ENCODE measurements at regions not wholly inside any gene's neighbourhood (a gene's known extent, or its start where the extent isn't known, plus 50 kb on each side); places are given as distances from the start of the nearest gene placed in this dataset.
A peak's percentile ranks its signal among the peaks of the same experiment; 100 is the strongest.

DNA sequence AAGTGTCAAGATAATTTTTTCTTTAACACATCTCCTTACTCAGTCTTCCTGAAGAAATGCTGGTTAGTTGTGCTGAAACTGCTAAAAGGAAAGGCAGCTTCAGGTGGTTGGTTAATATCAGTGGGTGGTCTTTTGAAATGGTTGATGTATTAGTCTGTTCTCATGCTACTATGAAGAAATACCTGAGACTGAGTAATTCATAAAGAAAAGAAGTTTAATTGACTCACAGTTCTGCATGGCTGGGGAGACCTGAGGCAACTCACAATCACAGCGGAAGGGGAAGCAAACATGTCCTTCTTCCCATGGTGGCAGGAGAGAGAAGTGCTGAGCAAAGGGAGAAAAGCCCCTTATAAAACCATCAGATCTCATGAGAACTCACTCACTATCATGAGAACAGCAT, 125.9 kb upstream of the CYRIA start:
- Histone ChIP-seq H2AFZ (peak overlapping the region; percentile 53; the same call in 1 of the 2 replicates), H3F3A (replicated peaks; ENCODE audit: low read depth) (no peaks in the 10 kb centered on the region), H3K27me3 (ENCODE audit: insufficient read depth) (no peaks in the 10 kb centered on the region), H3K27ac (ENCODE audit: low read depth) (no peak overlapping the region), H3K4me1 (ENCODE audit: insufficient read depth) (peaks cover 7% of the 10 kb centered on the region), H3K36me3 (ENCODE audit: insufficient read depth) (no peaks in the 10 kb centered on the region), H4K20me1 (replicated peaks; ENCODE audit: insufficient read depth) (no peaks in the 10 kb centered on the region), H3K79me2 (replicated peaks; ENCODE audit: insufficient read depth) (no peaks in the 10 kb centered on the region), H3K4me2 (no peak overlapping the region), H3K9me2 (ENCODE audit: insufficient read depth) (no peaks in the 10 kb centered on the region), H3K4me3 (no peak overlapping the region)
- TF ChIP-seq ZNF331 (CRISPR knock-in tag; IDR thresholded peaks at IDR 0.05; ENCODE audit: low read depth): no peak
- TF ChIP-seq JUNB (IDR thresholded peaks at IDR 0.05; ENCODE audit: unreplicated experiment): no peak
- Mint-ChIP-seq H3K27me3 (ENCODE audit: insufficient read depth, low read depth, poor library complexity) (peaks cover 12% of the 10 kb centered on the region), H3K9me3 (peaks cover 6% of the 10 kb centered on the region; the same call in 1 of the 3 replicates), H3K27ac (no peak overlapping the region), H3K4me3 (no peak overlapping the region), H3K4me1 (peaks cover 9% of the 10 kb centered on the region), H3K36me3 (ENCODE audit: low read depth) (peaks cover 5% of the 10 kb centered on the region; the same call in 1 of the 3 replicates)
- DNase-seq (ENCODE audit: low spot score) (no peak), ATAC-seq (no peak)

DNA sequence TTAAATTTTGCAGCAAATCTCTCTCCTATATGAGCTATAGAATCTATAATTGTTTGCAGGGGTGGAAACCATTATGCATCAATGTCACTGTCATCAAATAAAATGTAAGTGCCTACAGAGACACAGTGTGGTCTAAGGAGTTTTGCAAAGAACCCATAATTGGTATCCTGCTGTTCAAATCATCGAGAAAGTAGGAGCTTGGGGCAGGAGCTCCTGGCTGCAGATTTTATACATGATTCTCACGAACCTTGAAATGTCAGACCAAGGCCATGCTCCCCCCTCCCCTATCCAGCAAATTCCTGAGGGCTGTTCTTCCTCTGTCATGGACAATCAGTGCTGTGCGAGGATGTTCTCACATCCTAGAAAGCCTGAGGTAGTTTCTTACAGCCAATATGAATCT, 119.5 kb upstream of the CYRIA start:
- Histone ChIP-seq H3K4me3 (no peak overlapping the region), H3K9me2 (ENCODE audit: insufficient read depth) (no peaks in the 10 kb centered on the region; the same call in 1 of the 2 replicates), H3K79me2 (replicated peaks; ENCODE audit: insufficient read depth) (no peaks in the 10 kb centered on the region), H2AFZ (peak overlapping the region; percentile 28; the same call in 1 of the 2 replicates), H3K4me2 (no peak overlapping the region), H3K27me3 (ENCODE audit: insufficient read depth) (no peaks in the 10 kb centered on the region), H3K27ac (ENCODE audit: low read depth) (no peak overlapping the region), H3F3A (replicated peaks; ENCODE audit: low read depth) (no peaks in the 10 kb centered on the region), H3K4me1 (ENCODE audit: insufficient read depth) (no peaks in the 10 kb centered on the region), H4K20me1 (replicated peaks; ENCODE audit: insufficient read depth) (no peaks in the 10 kb centered on the region), H3K36me3 (ENCODE audit: insufficient read depth) (no peaks in the 10 kb centered on the region)
- Mint-ChIP-seq H3K27ac (no peak overlapping the region), H3K27me3 (ENCODE audit: insufficient read depth, low read depth, poor library complexity) (peaks cover 8% of the 10 kb centered on the region), H3K9me3 (peaks cover 8% of the 10 kb centered on the region), H3K4me3 (no peak overlapping the region), H3K4me1 (peaks cover 14% of the 10 kb centered on the region), H3K36me3 (ENCODE audit: low read depth) (peaks cover 2% of the 10 kb centered on the region; the same call in 1 of the 3 replicates)
- no peak for TF ChIP-seq POLR2AphosphoS5 (IDR thresholded peaks at IDR 0.05; ENCODE audit: low read depth)
- TF ChIP-seq, protein P1, sequence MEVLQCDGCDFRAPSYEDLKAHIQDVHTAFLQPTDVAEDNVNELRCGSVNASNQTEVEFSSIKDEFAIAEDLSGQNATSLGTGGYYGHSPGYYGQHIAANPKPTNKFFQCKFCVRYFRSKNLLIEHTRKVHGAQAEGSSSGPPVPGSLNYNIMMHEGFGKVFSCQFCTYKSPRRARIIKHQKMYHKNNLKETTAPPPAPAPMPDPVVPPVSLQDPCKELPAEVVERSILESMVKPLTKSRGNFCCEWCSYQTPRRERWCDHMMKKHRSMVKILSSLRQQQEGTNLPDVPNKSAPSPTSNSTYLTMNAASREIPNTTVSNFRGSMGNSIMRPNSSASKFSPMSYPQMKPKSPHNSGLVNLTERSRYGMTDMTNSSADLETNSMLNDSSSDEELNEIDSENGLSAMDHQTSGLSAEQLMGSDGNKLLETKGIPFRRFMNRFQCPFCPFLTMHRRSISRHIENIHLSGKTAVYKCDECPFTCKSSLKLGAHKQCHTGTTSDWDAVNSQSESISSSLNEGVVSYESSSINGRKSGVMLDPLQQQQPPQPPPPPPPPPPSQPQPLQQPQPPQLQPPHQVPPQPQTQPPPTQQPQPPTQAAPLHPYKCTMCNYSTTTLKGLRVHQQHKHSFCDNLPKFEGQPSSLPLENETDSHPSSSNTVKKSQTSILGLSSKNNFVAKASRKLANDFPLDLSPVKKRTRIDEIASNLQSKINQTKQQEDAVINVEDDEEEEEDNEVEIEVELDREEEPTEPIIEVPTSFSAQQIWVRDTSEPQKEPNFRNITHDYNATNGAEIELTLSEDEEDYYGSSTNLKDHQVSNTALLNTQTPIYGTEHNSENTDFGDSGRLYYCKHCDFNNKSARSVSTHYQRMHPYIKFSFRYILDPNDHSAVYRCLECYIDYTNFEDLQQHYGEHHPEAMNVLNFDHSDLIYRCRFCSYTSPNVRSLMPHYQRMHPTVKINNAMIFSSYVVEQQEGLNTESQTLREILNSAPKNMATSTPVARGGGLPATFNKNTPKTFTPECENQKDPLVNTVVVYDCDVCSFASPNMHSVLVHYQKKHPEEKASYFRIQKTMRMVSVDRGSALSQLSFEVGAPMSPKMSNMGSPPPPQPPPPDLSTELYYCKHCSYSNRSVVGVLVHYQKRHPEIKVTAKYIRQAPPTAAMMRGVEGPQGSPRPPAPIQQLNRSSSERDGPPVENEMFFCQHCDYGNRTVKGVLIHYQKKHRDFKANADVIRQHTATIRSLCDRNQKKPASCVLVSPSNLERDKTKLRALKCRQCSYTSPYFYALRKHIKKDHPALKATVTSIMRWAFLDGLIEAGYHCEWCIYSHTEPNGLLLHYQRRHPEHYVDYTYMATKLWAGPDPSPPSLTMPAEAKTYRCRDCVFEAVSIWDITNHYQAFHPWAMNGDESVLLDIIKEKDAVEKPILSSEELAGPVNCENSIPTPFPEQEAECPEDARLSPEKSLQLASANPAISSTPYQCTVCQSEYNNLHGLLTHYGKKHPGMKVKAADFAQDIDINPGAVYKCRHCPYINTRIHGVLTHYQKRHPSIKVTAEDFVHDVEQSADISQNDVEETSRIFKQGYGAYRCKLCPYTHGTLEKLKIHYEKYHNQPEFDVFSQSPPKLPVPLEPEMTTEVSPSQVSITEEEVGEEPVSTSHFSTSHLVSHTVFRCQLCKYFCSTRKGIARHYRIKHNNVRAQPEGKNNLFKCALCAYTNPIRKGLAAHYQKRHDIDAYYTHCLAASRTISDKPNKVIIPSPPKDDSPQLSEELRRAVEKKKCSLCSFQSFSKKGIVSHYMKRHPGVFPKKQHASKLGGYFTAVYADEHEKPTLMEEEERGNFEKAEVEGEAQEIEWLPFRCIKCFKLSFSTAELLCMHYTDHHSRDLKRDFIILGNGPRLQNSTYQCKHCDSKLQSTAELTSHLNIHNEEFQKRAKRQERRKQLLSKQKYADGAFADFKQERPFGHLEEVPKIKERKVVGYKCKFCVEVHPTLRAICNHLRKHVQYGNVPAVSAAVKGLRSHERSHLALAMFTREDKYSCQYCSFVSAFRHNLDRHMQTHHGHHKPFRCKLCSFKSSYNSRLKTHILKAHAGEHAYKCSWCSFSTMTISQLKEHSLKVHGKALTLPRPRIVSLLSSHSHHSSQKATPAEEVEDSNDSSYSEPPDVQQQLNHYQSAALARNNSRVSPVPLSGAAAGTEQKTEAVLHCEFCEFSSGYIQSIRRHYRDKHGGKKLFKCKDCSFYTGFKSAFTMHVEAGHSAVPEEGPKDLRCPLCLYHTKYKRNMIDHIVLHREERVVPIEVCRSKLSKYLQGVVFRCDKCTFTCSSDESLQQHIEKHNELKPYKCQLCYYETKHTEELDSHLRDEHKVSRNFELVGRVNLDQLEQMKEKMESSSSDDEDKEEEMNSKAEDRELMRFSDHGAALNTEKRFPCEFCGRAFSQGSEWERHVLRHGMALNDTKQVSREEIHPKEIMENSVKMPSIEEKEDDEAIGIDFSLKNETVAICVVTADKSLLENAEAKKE (CRISPR knock-in tag; IDR thresholded peaks at IDR 0.05): no peak
- TF ChIP-seq ZNF331 (CRISPR knock-in tag; IDR thresholded peaks at IDR 0.05; ENCODE audit: low read depth): no peak
- TF ChIP-seq CREB1 (CRISPR knock-in tag; IDR thresholded peaks at IDR 0.05; ENCODE audit: low read depth): no peak
- ATAC-seq (no peak), DNase-seq (ENCODE audit: low spot score) (no peak)

All from GM23338 (cell line).